ENCODE measurements at regions not wholly inside any gene's neighbourhood (a gene's known extent, or its start where the extent isn't known, plus 50 kb on each side); places are given as distances from the start of the nearest gene placed in this dataset.

DNA sequence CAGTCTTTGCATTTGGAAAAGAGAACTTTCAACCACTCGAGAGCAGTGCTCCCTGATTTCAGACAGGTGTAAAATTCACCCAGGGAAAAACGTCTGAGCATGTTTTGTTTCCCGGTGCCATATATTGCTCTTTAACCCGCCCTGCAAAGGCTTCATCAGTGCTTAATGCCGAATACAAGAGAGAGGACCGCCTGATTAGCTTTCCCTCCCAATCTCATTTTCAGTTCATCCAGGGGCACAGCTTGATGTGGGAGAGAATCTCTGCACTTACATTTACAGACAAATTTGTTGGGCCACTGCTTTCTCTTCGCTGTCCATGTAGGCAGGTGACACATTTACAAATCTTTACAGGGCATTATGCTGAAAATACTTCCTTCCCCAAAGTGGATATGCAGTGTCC lies 499.1 kb downstream of the LIG4 start:
- TF ChIP-seq, protein P1, sequence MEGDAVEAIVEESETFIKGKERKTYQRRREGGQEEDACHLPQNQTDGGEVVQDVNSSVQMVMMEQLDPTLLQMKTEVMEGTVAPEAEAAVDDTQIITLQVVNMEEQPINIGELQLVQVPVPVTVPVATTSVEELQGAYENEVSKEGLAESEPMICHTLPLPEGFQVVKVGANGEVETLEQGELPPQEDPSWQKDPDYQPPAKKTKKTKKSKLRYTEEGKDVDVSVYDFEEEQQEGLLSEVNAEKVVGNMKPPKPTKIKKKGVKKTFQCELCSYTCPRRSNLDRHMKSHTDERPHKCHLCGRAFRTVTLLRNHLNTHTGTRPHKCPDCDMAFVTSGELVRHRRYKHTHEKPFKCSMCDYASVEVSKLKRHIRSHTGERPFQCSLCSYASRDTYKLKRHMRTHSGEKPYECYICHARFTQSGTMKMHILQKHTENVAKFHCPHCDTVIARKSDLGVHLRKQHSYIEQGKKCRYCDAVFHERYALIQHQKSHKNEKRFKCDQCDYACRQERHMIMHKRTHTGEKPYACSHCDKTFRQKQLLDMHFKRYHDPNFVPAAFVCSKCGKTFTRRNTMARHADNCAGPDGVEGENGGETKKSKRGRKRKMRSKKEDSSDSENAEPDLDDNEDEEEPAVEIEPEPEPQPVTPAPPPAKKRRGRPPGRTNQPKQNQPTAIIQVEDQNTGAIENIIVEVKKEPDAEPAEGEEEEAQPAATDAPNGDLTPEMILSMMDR (IDR thresholded peaks at IDR 0.05; ENCODE audit: poor library complexity), result no peak
- no peak for TF ChIP-seq EZH2 (IDR thresholded peaks at IDR 0.05; ENCODE audit: borderline replicate concordance)

Data from hepatocyte (in vitro differentiated cells).